Peyer's patch (tissue), 4 donors: ENCODE measurements at regions not wholly inside any gene's neighbourhood (a gene's known extent, or its start where the extent isn't known, plus 50 kb on each side); places are given as distances from the start of the nearest gene placed in this dataset.

Experiments
- CTCF ChIP-seq, 6 experiments: fragments of 450-650 bp in 4 of 6; fragments of 200-600 bp in 2 of 6; sonication (generic) in 1 of 6; IDR thresholded peaks; one replicate each; pipeline ENCODE4 v1.5.1; 2017 to 2019; ENCODE audit warnings: antibody characterized with exemption in 6 of 6, mild to moderate bottlenecking in 3 of 6, moderate library complexity in 1 of 6
- POLR2A ChIP-seq, 2 donors: fragments of 450-650 bp; IDR thresholded peaks; one replicate each; pipeline ENCODE4 v1.5.1; 2017; ENCODE audit warnings: antibody characterized with exemption in 2 of 2, mild to moderate bottlenecking in 2 of 2, moderate library complexity in 2 of 2

- TF ChIP-seq CTCF (IDR thresholded peaks at IDR 0.05) (no peak), POLR2A (IDR thresholded peaks at IDR 0.05) (no peak)
These were observed 545.5 kb upstream of the ARGLU1 start for GRCh38 chr13:107113387-107113786.
